GM18505 (cell line): ENCODE measurements at regions not wholly inside any gene's neighbourhood (a gene's known extent, or its start where the extent isn't known, plus 50 kb on each side); places are given as distances from the start of the nearest gene placed in this dataset.

Experiments
- ATAC-seq: cut with Tn5 transposase; IDR thresholded peaks from one replicate; pipeline ENCODE4 v1.9.1; 2021; ENCODE audit not compliant: unreplicated experiment
- POLR2A ChIP-seq: IDR thresholded peaks from 4 replicates; pipeline ENCODE4 v1.6.1; 2011; ENCODE audit warnings: borderline replicate concordance; ENCODE audit not compliant: insufficient read depth, insufficient read length; ENCODE audit errors: extremely low read depth

- no peak for ATAC-seq
- no peak for TF ChIP-seq POLR2A
Measured at GRCh38 chr6:120608826-120609225, 725.5 kb downstream of the TBC1D32 start.

DNA sequence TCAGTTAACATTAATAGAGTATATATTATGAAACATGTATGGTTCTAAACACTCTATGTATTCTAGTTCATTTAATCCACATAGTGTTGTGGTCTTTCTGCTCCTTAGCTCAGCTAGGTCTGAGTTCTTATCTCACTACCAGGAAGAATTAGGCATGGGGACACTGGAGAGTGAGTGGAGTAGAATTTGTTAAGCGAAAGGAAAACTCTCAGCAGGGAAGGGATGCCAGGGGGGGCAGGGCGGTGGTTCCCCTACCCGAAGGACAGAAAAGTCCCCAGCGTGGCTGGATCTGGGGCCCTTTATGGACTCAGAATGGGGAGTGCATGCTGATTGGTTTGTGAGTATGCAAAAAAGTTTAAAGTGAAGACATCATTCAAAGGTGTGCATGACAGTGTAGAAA is 727.5 kb downstream of the TBC1D32 start:
- no peak for ATAC-seq
- TF ChIP-seq POLR2A: no peak

DNA sequence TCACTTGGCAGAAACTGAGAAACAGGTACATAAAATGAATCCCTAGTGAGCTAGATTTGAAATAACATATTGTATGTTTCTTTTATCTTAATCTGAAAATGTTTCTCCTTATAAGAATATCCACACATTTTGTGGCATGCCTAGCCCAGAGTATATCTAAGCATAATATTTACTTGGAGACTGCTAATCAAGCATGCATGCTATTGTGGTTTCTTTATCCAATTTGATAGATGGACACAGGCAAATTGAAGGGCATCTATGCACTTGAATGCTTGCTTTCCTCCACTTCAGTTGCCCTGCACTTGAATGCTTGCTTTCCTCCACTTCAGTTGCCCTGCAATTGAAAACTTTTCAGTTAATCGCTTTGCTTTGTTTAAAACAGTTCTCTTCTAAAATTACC is 729.8 kb downstream of the TBC1D32 start:
- no peak for ATAC-seq
- TF ChIP-seq POLR2A: no peak

DNA sequence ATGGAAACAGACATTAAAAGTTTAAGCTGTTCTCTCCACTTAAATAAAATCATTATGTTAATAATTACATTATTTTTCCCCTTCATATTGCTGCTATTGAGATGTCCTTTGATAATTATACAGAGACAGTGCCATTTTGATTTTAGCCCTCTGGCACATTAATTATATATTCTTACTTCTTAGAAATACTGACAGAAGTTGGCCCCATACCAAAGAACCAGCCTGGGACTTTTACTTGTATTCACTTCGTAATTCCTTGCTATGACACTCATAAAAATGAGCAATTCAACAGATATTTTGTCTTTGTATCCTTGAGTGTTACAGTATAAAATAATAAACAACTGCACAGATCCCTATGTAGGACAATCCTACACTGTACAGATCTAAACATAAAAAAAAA is 743.7 kb downstream of the TBC1D32 start:
- no peak for ATAC-seq
- TF ChIP-seq POLR2A: no peak

DNA sequence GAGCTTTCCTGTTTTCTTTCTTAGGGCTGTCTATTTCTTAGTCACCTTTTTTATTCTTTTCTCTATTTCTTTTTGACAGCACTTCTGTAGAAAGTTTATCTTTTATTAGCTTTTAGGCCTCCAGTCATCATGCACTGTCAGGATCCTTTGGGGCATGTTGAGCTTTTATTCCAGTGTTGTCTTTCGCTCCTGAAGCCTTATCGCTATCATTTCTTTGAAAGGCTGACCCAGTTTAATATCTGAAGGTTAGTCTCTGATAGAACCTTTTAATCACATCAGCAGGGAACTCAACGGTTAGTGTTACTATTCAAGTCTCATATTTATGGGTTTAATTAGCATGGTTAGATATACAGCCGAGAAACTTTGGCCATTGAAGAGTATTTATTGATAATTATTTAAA is 745.9 kb downstream of the TBC1D32 start:
- no peak for TF ChIP-seq POLR2A
- no peak for ATAC-seq

DNA sequence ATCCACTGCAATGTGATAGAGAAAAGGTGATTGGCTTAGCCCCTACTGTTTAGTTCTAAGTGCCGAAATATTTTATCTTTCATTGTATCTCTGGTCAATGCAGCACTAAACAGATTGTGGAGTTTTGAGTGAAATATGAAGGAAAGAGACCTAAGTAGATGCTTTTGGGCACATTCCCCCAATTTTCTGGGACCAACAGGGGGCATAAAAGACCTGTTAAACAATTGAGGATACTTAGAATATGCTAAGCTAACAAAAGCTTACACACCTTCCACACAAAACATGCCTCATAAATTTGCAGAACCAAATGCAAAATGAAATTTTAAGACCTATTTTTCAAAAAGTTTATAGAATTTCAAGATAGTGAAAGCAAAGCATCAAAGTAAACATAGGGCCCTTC is 746.9 kb downstream of the TBC1D32 start:
- ATAC-seq: no peak
- TF ChIP-seq POLR2A: no peak

GRCh38 chr6:120584111-120584760 is 750.0 kb downstream of the TBC1D32 start:
- no peak for ATAC-seq

GRCh38 chr6:120576061-120576460 is 758.2 kb downstream of the TBC1D32 start:
- TF ChIP-seq POLR2A: no peak
- no peak for ATAC-seq

More at GRCh38 chr6:120584111-120584760, 750.0 kb downstream of the TBC1D32 start:
- TF ChIP-seq POLR2A: no peak

DNA sequence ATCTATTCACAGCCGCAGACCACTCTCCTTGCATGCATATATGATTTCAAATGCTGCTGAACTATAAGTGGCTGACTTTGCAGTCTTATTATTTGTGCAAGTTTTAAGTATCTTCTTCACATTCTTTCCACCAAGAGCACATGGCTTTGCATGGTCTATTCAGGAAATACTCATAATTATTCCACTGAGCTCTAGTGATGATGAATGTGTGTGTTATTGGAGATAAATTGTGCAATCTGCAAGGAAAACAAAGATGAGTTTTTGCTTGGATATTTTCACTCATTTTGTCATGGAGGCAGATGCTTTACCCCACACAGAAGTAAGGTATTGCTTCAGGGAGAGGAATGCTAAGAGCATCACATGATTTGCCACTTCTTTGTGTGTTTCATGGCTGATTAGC is 764.6 kb downstream of the TBC1D32 start:
- TF ChIP-seq POLR2A: no peak
- no peak for ATAC-seq

GRCh38 chr6:120564779-120565178 is 769.5 kb downstream of the TBC1D32 start:
- TF ChIP-seq POLR2A: no peak

DNA sequence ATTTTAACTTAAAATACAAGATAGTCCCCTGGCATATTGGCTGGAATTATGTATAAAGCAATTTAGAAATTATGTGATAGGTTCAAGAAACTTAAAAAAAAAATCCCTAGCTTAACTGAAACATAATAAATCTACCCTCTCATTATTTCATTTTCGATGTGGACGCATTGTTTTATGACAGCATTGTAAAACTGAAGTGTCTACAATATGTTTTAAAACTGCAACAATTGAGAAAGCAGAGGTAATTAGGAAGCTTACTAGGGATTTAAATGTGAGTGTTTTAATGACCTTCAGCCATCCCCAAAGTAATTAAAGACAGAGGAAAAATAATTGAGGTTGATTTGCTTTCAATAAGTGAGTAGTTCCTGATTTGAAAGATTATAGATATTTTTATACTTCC is 776.0 kb downstream of the TBC1D32 start:
- ATAC-seq: no peak
- TF ChIP-seq POLR2A: no peak

More at GRCh38 chr6:120564779-120565178, 769.5 kb downstream of the TBC1D32 start:
- no peak for ATAC-seq

DNA sequence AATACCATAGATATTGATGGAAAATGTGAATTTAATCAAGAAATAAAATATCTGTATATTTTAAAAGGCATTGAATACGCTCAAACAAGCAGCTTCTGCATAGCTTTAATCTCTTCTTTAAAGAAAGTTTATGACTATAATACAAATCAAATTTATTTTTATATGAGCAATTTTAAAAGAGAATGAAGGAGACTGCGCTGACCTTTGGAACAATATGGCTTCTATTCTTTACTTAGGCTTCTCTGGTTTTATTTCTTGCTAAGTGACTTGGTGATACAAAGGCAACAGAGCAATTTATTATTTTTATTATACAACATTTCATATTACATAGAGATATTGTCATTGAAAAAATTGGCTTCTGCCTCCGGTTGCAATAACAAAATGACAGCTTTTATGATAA is 776.7 kb downstream of the TBC1D32 start:
- ATAC-seq: no peak
- TF ChIP-seq POLR2A: no peak

GRCh38 chr6:120556491-120556890 is 777.8 kb downstream of the TBC1D32 start:
- no peak for TF ChIP-seq POLR2A
- ATAC-seq: no peak

- ATAC-seq: no peak
- no peak for TF ChIP-seq POLR2A
Measured at GRCh38 chr6:120553353-120553752, 780.9 kb downstream of the TBC1D32 start.

DNA sequence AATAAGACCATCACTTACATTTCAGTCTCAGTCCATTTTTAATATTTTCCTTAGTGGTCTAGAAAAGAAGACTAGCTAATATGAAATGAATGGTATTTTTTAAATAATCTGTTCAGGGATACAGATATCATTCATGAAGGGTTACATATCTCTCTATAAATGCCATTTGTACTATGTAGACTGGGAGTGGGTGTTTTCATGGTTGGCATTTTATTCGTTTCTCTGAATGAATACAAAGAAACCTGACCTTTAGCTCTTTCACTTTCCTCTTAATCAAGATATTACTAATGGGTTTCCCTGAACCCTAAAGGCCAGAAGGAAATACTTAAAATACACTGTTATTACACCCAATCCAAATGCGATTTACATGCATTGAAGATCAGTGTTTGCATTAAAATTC is 788.9 kb downstream of the TBC1D32 start:
- ATAC-seq: no peak
- no peak for TF ChIP-seq POLR2A
